NCI-H82 treated with DMSO at 0.1 percent for 48 hours (cell line): ENCODE measurements at regions not wholly inside any gene's neighbourhood (a gene's known extent, or its start where the extent isn't known, plus 50 kb on each side); places are given as distances from the start of the nearest gene placed in this dataset.

Experiments used
- DNase-seq: peaks from one replicate; lab custom pipeline; 2025; ENCODE audit not compliant: unreplicated experiment; lab: John Stamatoyannopoulos, UW

DNA sequence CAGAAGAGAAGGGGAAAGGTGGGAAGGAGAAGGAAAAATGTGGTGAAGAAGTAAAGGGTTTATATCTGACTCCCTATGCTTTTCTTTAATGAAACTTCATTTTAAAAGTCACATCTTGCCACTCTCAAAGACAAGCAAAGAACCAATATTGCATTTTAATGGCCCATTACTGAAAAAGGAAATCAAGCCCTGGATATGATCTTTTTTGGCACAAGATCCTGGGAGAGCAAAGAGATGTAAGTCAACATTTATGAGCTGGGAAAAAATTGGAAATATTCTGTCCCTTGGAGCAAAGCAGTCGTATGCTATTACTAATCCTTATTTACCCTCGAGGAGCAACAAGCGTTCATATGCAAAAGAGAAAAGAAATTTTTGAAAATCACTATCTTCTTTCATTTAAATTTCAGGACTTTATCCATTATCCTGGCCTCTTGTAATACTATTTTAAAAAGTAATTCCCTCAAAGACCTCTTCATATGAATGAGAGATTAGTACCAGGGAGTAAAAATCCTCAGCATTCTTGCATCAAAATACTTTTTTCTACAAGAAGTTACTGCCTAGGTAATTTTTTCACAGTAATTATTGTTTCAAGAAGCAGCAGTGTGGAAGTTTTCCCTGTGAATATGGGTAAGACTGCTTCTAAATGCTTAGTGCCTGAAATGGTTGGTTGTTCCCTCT is 435.3 kb upstream of the PDZRN3 start:
- no peak for DNase-seq

DNA sequence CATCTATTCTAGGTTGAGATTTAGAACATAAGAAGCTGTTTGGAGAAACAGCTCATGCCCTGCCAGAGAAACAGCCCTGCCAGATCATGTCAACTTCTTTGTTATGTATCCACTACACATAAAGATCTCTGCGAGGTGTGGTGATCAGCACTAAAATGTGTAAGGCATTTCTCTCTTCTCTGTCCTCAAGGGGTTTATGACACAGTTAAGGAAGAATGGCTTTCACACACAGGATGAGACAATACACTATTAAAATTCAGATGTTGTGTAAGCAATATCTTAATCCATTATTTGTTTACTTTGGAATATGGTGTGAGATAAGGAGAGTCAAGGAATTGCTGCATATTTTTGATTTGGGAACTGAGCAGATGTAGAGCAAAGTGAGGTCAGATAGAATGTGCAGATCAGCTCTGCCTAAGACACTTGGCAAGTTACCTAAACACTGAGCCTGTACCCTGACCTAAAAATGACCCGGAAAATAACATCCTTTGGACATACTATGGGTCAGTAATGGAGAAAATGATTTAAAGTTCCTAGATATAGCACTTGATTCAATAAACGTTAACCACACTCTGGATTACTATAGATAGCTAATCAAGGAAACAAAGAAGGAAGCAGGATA is 434.7 kb upstream of the PDZRN3 start:
- DNase-seq = no peak

DNA sequence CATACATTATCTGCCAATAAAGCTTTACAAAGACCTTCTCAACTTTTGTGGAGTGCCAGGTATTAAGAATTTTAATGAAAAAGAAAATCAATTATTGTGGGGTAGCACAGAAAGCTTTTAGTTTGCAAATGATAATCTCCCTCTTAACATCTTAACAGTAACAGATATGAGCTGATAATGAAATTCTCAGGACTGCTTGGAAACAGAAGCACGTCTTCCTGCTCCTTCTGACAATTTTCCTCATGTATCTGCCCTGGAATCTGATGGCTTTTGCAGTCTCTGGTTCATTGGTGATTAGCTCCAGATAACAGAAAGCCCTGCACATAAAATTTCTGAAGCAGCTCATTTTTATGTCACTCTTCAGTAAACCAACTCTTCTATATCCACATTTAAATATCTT is 432.4 kb upstream of the PDZRN3 start:
- DNase-seq = no peak

DNA sequence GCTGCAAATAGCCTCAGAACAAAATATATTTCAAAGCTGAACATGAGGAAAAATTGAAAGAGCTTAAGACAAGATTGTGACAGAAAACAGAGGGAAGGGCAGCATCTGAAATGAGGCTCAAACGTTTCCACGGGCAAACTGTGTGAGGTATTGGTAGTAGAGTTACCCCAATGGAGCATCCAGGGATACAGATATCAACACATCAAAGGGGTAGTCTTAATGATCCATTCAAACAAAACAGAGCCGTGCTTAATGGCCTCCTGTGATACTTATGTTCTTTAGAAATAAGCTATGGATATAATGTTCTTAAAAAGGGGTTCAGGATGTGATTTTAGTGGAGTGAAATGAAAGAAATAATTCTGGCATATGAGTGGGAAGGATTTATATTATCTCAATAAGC is 430.3 kb upstream of the PDZRN3 start:
- no peak for DNase-seq

DNA sequence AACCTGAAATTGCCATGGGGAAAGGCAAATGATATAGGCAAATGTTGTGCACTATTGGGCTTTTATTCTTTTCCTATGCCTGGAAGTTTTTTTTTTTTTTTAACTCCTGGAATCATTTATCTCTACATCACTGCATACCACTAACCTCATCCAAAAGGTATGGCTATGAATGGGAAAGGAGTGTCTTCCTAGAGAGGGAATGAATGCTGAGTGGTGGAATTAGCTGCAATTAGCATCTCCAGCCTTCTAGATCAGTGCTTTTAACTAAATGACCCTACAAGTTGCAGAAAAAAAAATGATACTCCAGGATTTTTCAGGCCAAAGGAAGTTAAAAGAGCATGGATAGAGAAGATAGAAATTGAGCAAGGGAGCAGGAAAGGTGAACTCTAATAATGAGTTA is 429.8 kb upstream of the PDZRN3 start:
- no peak for DNase-seq

DNA sequence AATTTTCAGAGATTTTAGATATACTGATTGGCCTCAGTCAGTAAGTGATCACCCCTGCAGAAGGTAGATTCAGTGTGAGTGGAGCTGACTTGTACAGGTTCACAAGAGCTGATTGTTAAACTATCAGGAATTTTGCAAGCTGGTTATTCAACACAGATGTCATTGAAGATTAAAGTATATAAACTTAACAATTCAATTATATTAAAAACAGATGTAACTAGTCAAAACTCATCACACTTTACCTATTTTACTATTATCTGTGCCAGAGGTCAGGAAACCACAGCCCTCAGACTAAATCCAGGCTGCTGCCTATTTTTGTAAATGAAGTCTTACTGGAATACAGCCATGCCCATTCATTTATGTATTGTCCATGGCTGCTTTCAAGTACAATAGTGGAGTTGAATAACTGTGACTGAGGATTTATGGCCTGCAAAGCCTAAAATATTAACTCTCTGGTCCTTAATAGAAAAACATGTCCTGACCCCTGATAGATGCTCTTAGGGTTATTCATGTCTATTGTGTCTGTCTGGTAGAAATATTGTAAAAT is 429.3 kb upstream of the PDZRN3 start:
- DNase-seq = no peak

DNA sequence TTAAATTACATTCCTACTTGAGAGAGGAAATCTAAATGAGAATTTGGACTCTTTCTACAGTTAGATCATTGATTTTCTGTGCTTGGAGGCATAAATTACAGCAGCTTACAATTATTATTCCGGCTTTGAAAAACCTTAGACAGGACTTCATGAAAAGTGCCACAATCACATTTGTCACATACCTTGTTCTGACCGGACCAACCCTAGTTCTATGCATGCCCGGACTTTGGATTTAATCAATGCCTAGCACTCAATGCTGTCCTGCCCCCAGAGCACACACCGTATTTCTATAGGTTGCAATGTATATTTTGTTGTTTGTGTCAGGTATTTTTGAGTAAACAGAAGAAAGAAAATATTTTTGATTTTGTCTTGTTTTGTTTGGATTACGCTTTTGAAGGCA is 424.7 kb upstream of the PDZRN3 start:
- DNase-seq = no peak

DNA sequence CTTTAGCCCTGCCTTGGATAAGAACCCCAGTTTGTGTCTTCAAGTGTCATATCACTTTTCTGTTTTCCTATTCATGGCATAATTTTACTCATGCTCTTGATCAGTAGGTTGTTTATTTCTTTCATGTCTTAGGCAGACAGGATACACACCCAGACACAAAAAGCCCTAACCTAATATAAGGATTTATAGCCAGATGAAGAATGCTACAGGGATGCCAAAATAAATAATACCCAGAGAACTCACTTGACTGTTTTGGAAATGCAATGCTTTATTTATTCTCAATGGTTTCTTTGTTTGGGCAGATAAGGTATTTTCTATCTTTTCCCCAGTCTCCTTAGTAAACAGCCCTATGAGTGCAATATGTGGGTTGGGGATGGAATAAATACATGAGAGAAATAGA is 424.0 kb upstream of the PDZRN3 start:
- no peak for DNase-seq

DNA sequence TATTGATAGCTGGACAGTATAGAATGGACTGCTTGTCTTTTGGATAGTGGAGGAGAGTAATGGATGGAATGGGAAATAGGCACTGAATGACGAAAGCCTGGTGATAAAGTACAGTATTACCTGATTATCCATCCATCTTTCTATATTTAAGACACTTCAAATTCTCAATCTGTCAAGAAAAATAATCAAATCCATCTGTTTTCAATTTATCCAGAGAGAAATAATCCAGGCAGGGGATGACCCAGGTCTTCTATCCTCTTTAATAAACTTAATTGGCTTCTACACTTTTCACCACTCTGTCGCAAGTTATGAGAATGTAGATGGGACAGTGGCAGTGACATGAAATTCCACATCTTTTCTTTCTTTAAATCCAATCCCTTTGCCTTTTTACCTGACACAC is 420.3 kb upstream of the PDZRN3 start:
- no peak for DNase-seq

DNA sequence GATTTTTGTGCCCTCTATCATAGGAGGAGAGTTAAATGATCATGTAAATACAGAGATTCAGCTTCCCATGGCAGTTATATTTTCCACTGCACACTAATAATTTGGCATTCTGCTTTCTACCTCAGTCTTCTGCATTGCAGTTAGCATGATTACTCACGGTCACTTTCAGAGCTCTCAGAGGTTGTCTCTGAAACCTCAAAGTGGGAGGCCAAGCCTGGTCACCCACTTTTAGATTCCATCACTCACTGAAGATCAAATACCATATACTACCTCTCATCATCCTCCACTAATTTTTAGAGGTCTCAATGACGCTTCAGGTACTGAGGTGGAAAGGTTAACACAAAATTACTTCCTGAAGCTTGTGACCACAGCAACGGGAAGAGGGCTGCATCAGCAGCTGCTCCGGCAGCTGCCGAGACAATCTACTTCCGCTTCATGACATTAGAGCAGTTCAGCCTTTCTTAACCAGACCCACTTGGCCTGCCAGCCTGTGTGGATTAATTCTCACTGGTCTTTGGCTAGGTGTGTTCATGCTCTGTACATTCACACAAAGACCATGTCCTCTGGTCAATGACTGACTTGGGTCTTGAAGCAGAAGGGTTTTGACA is 416.4 kb upstream of the PDZRN3 start:
- DNase-seq = no peak

DNA sequence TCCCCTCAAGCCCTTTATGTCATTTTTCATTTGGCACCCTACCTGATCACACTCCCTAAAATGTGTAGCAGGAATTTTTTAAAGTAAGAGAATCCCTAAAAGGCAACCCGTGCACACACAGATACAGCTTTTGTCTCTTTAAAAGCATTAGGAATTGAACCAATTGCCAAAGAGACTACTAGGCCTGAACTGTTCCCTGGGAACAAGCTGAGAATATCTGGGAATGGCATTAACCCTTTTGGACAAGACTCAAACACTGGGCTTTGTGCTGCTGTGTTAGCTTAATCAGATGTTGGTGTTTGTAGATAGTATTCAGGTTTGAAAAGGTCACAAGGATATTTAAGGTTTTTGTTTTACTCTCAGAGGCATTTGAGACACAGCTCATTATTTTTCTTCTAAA is 414.4 kb upstream of the PDZRN3 start:
- no peak for DNase-seq

DNA sequence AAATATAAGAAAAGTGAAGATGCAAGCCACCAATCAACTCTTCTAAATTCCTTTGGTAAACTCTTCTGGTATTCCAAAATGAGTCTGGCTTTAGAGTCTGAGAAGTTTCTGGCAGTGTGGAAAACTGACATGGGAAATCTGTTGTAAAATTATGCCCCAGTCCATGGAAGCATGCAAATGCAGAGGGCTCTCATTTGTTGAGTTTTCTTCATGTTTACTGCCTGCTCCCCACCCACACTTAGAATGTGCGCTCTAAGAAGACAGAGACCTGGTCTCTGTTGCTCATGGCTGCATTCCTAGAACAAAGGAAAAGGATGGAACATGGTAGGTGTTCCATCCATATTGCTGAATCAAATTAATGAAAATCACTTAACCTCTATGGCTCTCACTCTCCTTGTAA is 411.8 kb upstream of the PDZRN3 start:
- DNase-seq = no peak

DNA sequence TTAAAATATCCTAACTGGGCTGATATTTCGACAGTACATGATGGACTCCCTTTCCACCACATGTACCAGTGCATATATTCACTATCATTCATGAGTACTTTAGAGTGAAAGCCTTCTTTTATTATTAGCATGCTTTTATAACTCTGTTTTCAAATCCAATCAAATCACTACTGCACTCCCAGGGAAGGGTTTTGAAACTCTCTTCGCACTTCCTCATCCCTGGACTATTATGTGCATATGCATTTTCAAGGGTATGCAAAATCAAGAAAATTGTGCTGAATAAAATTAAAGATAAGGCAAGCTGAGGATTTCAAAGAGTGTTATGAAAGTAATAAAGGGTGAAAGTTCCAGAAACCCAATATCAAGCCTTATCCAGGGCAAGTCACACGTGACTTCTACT is 411.4 kb upstream of the PDZRN3 start:
- DNase-seq = no peak

DNA sequence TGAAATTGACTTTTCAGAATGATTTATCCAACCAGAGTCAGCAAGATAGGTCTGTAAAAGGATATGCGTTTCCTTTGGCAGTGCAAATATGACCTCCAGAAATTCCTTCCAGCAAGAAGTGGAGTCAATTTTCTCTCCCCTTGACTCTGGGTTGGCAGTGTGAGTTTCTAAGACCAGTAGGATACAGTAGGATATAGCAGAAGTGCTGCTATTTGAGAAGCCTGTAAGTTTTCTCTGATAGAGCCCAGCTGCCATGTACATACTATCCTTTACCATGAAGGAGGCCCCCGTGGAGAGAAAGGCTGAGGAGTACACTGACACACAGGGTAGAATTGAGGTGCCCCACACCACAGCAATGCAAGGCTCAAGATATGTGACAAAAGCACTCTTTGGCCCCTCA is 409.1 kb upstream of the PDZRN3 start:
- DNase-seq = no peak

DNA sequence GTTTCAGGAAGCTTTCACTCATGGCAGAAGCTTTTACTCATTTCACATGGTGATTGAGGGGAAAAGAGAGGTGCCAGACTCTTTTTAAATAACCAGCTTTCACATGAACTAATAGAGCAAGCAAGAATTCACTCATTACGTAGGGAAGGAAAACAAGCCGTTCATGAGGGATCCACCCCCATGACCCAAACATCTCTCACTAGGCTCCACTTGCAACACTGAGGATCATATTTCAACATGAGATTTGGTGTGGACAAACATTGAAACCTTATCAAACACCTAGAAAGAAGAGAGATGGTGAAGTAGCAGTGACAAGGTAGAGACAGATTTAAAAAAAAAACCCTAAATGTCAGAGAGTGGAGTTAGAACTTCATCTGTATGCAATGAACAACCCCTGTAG is 408.6 kb upstream of the PDZRN3 start:
- DNase-seq = no peak

DNA sequence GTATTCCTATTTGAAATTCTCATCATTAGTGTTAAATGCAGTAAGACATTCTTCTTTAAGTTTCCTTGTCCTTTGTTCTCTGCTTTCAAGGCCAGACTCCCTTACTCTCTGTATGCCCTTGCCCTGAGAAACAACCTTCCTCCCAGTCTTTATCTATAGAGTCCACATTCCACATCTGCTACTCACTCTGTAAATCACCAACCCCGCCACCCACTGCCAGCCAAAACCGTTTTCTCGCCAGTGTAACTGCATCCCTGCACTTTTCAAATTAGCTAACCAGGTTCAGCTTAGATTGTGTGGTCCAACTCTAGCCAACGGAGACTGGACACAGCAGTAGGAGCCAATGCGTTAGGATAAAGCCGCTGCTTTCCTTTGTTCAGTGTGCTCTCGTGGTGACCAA is 402.4 kb upstream of the PDZRN3 start:
- no peak for DNase-seq

DNA sequence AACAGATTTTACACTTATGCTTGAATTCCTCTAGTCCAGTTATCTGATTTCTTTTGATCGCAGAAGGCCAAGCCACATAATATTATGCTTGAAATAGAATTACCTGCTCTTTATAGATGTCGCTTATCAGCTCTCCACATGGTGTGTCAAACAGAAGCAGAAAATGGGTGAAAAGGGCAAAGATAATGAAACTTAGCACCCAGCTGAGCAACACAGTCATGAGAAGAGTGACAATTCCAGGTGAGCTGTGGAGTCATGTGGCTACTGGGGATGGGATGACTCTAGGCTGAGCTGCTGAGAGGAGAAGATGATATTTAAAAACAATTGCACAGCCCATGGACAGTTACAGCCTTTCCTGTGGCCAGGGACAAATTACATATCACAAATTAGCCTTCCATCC is 398.7 kb upstream of the PDZRN3 start:
- DNase-seq = no peak

DNA sequence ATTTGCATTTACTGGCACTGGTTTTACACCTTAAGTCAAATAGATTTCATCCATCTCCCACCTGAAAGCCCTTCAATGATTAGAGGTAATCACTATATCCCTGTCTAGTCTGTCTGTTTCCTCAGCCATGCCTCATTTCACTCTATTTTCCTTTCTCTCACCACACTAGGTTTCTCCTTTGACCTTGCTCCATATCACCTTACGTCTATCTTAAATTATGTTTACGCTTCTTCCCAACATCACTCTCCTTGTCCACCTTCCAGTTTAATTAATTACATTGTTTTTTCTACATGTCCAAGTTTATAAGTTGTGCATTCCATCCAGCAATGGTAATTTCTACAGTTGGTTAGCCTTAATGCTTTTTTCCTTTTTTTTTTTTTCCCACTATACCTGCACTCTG is 396.7 kb upstream of the PDZRN3 start:
- no peak for DNase-seq

DNA sequence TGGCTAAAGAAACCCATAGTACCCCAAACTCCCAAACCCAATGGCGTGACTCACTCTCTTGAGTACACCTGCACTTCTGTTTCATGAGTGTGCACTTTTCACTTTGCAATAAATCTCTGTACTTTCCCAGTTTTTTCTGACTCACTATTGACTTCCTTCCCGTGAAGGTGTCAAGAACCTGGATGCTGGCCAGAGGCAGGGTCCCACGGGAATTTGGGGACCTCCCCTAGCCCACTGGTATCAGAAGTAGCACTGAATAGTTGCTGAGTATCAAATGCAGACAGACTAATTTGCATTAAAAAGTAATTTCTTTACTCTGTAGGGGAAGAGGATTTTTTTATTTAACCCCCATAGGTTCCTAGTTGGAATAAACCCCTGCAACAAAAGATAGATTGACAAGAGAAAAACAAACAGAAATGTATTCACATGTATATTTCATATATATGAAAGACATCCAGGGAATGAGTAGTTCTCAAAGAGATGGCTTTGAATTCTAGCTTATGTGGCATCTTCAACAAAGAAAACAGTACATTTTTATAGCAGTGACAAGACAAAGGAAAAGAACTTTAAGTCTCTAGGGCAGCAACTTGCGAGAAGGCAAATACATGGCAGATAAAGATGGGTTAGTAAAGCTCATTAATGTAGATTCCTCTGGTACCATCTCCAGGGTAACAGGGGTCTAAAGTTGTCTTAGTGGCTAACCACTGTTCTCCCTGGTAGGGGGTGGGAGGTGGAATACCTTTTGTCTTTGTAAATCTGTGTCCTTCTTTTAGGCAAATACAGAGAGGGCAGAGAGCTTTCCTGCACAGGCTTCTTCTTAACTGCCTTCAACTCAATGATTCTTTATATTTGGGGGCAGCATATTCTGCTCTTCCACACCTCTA is 385.5 kb upstream of the PDZRN3 start:
- no peak for DNase-seq

DNA sequence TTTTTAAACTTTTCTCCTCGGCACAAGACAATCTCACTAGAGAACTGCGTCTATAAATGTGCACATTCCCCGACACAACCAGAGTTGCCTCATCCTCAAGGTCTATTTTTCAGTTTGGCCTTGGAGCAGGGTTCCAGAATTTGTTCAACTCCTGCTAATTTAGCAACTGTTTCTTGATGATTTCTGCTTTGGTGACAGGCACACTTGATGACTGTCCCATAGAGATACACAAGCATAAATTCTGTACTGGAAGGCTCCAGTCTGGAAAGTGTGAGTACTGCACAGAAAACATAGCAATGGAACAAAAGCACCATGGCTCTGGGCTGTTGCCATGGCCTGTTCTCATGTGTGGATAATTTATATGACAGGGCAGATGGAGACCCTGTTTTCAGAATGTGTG is 379.6 kb upstream of the PDZRN3 start:
- no peak for DNase-seq

DNA sequence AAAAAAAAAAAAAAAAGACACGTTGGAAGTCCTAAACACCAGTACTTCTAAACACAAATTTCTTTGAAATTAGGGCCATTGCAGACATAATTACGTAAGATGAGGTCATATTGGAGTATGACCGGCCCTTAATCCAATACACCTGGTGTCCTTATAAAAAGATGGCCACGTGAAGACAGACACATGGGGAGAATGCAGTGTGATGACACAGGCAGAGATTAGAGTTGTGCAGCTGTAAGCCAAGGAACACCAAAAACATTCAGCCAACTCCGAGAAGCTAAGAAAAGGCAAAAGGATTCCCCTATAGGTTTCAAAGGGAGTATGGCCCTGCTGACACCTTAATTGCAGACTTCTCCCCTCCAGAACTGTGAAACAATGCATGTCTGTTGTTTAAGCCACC is 379.0 kb upstream of the PDZRN3 start:
- DNase-seq = no peak

DNA sequence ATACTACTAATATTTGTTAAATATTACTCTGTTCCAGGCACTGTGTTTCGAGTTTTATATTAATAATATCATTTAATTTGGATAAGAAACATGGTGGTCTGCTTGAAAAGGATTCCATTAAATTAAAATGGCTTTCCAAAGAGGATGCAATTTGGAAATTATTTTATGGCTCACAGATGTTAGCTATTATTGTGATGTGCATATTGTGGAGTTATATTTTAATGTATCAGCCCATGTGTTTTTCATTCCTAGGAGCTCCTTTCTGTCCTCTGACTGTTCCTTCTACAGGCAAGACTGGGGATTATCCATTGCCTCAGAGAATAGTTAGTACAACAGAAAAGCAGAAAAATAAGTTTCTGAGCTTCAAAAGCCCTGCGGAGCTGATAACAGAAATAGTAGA is 376.7 kb upstream of the PDZRN3 start:
- no peak for DNase-seq
